Activated B cell treated with CpG ODN at 0.5 μM for 24 hours (primary cell): ENCODE measurements at regions not wholly inside any gene's neighbourhood (a gene's known extent, or its start where the extent isn't known, plus 50 kb on each side); places are given as distances from the start of the nearest gene placed in this dataset.
"Not testable (repeated sequence)": the region's sequence is repeated elsewhere in the genome, so short reads cannot be mapped to it uniquely, and the experiment has no call there.

Experiments used
- ATAC-seq: fragments of 200-7000 bp; cut with Tn5 transposase; one replicate; pipeline ENCODE4 v1.10.0; 2021; ENCODE audit warnings: low read depth, mild to moderate bottlenecking, moderate library complexity
- CTCF ChIA-PET: fragments of 350-600 bp; sonication (Branson Sonifier 250); formaldehyde crosslinking; loops from one replicate; lab custom pipeline; 2021; ENCODE audit warnings: antibody characterized with exemption; lab: Charles Lee
- POLR2A ChIA-PET: fragments of 350-600 bp; sonication (Branson Sonifier 250); formaldehyde crosslinking; loops from one replicate; lab custom pipeline; 2021; ENCODE audit warnings: antibody characterized with exemption; lab: Charles Lee
- DNase-seq: peaks from one replicate; pipeline ENCODE4 v3.0.0; 2022
- H3K27ac Mint-ChIP-seq: one replicate; pipeline ENCODE4 v1.8.0; 2020; ENCODE audit warnings: mixed read lengths
- H3K27me3 Mint-ChIP-seq: one replicate; pipeline ENCODE4 v1.8.0; 2021; ENCODE audit warnings: mixed read lengths
- H3K36me3 Mint-ChIP-seq: one replicate; pipeline ENCODE4 v1.8.0; 2021; ENCODE audit warnings: low read depth, mixed read lengths
- H3K4me1 Mint-ChIP-seq: one replicate; pipeline ENCODE4 v1.8.0; 2021; ENCODE audit warnings: mixed read lengths
- H3K4me3 Mint-ChIP-seq: one replicate; pipeline ENCODE4 v1.8.0; 2020; ENCODE audit warnings: mild to moderate bottlenecking, mixed read lengths
- H3K9me3 Mint-ChIP-seq: one replicate; pipeline ENCODE4 v1.8.0; 2020; ENCODE audit warnings: mixed read lengths
- intact Hi-C: fragments of 100-400 bp; cut with micrococcal nuclease; formaldehyde crosslinking; loops from one replicate; pipeline ENCODE4 v1.15.1; 2024
- TF ChIP-seq, protein P1 (sequence below): fragments of 200-600 bp; IDR thresholded peaks from one replicate; pipeline ENCODE4 v1.8.0; 2022; ENCODE audit warnings: antibody characterized with exemption, mild to moderate bottlenecking

GRCh38 chr4:122086338-122087065 is 65.6 kb upstream of the BLTP1 start:
- Mint-ChIP-seq H3K27me3 (peaks cover 10% of the 10 kb centered on the region), H3K4me3 (no peak overlapping the region), H3K36me3 (no peaks in the 10 kb centered on the region), H3K4me1 (no peaks in the 10 kb centered on the region), H3K9me3 (no peaks in the 10 kb centered on the region), H3K27ac (no peak overlapping the region)
- ATAC-seq (no peak), DNase-seq (no peak)
- TF ChIP-seq, protein P1, sequence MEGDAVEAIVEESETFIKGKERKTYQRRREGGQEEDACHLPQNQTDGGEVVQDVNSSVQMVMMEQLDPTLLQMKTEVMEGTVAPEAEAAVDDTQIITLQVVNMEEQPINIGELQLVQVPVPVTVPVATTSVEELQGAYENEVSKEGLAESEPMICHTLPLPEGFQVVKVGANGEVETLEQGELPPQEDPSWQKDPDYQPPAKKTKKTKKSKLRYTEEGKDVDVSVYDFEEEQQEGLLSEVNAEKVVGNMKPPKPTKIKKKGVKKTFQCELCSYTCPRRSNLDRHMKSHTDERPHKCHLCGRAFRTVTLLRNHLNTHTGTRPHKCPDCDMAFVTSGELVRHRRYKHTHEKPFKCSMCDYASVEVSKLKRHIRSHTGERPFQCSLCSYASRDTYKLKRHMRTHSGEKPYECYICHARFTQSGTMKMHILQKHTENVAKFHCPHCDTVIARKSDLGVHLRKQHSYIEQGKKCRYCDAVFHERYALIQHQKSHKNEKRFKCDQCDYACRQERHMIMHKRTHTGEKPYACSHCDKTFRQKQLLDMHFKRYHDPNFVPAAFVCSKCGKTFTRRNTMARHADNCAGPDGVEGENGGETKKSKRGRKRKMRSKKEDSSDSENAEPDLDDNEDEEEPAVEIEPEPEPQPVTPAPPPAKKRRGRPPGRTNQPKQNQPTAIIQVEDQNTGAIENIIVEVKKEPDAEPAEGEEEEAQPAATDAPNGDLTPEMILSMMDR = no peak
- ChIA-PET POLR2A (no interaction called here), CTCF (no interaction called here)
- intact Hi-C loops = no loop called here

DNA sequence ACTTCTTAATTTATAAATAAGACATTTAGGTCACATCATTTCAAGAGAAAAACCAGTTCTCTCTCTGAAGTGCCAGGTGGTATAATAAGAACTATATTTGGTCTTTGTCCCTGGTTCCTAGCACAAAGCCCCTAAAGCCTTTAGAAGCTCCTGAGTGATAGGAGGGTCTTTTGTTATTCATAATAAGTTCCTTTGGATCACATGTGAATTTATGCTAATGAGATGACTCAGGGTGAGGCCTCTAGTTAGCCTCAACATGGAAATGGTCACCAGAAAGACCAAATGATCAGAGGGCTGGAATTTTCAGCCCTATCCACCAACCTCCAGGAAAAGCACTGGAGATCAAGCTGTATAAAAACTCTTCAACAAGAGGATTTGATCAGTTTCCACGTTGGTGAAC is 68.1 kb upstream of the BLTP1 start:
- ATAC-seq (no peak), DNase-seq (no peak)
- POLR2A ChIA-PET = no interaction called here
- Mint-ChIP-seq H3K27me3 (peaks cover 14% of the 10 kb centered on the region), H3K9me3 (no peaks in the 10 kb centered on the region), H3K4me3 (no peak overlapping the region), H3K27ac (no peak overlapping the region), H3K36me3 (no peaks in the 10 kb centered on the region), H3K4me1 (no peaks in the 10 kb centered on the region)
- intact Hi-C loops = no loop called here
- CTCF ChIA-PET = no interaction called here
- TF ChIP-seq, protein P1 = no peak

DNA sequence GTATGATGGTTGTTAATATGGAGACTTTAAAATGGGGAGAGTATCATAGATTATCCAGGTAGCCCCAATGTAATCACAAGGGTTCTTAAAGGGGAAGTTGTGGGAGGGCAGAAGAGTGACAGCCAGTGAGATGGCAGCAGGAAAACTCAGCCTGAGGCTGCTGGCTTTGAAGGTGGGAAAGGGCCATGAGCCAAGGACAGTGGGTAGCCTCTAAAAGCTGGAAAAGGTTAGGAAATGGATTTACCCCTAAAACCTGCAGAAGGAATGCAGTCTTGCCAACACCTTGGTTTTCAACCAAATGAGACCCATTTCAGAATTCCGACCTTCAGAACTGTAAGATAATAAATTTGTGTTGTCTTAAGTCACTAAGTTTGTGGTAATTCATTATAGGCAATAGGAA is 68.8 kb upstream of the BLTP1 start:
- CTCF ChIA-PET = no interaction called here
- Mint-ChIP-seq H3K9me3 (no peaks in the 10 kb centered on the region), H3K27me3 (peaks cover 16% of the 10 kb centered on the region), H3K27ac (no peak overlapping the region), H3K4me1 (no peaks in the 10 kb centered on the region), H3K4me3 (no peak overlapping the region), H3K36me3 (no peaks in the 10 kb centered on the region)
- intact Hi-C loops = no loop called here
- ATAC-seq (no peak), DNase-seq (no peak)
- TF ChIP-seq, protein P1 = no peak
- POLR2A ChIA-PET = no interaction called here

DNA sequence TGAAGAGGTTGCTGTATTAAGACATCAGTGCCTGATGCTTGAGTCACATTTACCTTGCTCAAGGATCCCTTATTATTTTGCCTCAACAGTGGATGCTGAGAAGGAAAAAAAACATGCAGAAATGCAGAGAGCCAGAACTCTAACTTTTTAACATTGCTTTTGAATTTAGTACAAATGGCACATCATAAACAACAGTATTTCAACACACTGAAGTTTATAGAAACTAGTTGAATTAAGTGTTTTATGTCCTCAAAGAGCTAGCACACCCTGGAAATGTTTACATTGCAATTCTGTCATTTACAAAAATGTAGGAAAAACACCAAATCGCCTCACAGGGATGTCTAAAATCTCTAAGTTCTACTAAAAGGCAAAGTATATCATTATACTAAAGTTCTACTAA is 69.5 kb upstream of the BLTP1 start:
- no peak for DNase-seq
- no peak for ATAC-seq
- H3K27ac Mint-ChIP-seq = no peak overlapping the region
- H3K27me3 Mint-ChIP-seq = peaks cover 12% of the 10 kb centered on the region
- ChIA-PET CTCF (no interaction called here), POLR2A (no interaction called here)
- no peaks in the 10 kb centered on the region for H3K9me3 Mint-ChIP-seq
- intact Hi-C loops = no loop called here
- H3K4me3 Mint-ChIP-seq = no peak overlapping the region
- no peaks in the 10 kb centered on the region for H3K36me3 Mint-ChIP-seq
- no peaks in the 10 kb centered on the region for H3K4me1 Mint-ChIP-seq
- TF ChIP-seq, protein P1 = no peak

DNA sequence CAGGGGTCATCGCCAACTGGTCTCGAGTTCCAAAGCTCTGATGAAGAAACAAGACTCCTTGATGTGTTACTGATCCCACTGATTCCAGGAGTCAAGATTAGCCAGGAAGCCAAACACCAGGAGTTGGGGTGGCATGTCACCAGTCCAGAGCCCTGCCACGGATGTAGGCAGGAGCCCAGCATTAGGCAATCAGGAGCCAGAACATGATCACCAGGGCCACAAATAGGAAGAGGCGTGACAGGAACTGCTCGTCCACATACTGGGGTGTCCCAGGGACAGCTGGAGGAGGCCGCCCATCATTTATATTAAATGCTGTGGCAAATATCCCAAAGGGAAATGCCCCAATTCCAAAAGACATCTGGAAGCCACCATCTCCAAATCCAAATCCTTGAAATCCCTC is 74.5 kb upstream of the BLTP1 start:
- H3K4me1 Mint-ChIP-seq, H3K27ac Mint-ChIP-seq, CTCF ChIA-PET, H3K4me3 Mint-ChIP-seq, H3K9me3 Mint-ChIP-seq, ATAC-seq, POLR2A ChIA-PET, H3K36me3 Mint-ChIP-seq, DNase-seq, intact Hi-C loops: not testable (repeated sequence)
- H3K27me3 Mint-ChIP-seq = peaks cover 15% of the 10 kb centered on the region

GRCh38 chr4:122076835-122077234 is 75.3 kb upstream of the BLTP1 start:
- ATAC-seq, POLR2A ChIA-PET, H3K36me3 Mint-ChIP-seq, H3K4me1 Mint-ChIP-seq, H3K9me3 Mint-ChIP-seq, DNase-seq, intact Hi-C loops, CTCF ChIA-PET, H3K27ac Mint-ChIP-seq, H3K4me3 Mint-ChIP-seq: not testable (repeated sequence)
- H3K27me3 Mint-ChIP-seq = peaks cover 17% of the 10 kb centered on the region
